Fibroblast of lung (primary cell): ENCODE measurements at regions not wholly inside any gene's neighbourhood (a gene's known extent, or its start where the extent isn't known, plus 50 kb on each side); places are given as distances from the start of the nearest gene placed in this dataset.

Experiments used
- CTCF ChIP-seq, 2 donors: IDR thresholded peaks in 1 of 2; conservative IDR thresholded peaks in 1 of 2; 1 replicate in 1 of 2; 2 replicates in 1 of 2; pipeline ENCODE4 v1.5.1; 2011 to 2012; ENCODE audit warnings: low read length in 2 of 2, control low read depth in 1 of 2, inconsistent platforms in 1 of 2, low read depth in 1 of 2, mild to moderate bottlenecking in 1 of 2
- EZH2 ChIP-seq: IDR thresholded peaks from 2 replicates; pipeline ENCODE4 v1.5.1; 2012; ENCODE audit warnings: low read length, control low read depth, mild to moderate bottlenecking; ENCODE audit errors: missing control alignments

GRCh38 chr9:120197605-120198004 is 382.4 kb downstream of the CDK5RAP2 start:
- TF ChIP-seq CTCF (conservative IDR thresholded peaks at IDR 0.05 in 1 of 2, IDR thresholded peaks at IDR 0.05 in 1 of 2; ENCODE audit: low read depth in 1 of 2, low read length in 2 of 2) = no peak
- TF ChIP-seq EZH2 = no peak
